Right atrium auricular region (tissue), 2 donors: ENCODE measurements at regions not wholly inside any gene's neighbourhood (a gene's known extent, or its start where the extent isn't known, plus 50 kb on each side); places are given as distances from the start of the nearest gene placed in this dataset.

Source experiments
- DNase-seq: peaks from one replicate; pipeline ENCODE4 v3.0.0-alpha.2; 2019; ENCODE audit warnings: low spot score
- H3K27ac ChIP-seq, 2 donors: fragments of 200-600 bp; sonication (generic); 1 replicate in 1 of 2; 2 replicates in 1 of 2; pipeline ENCODE4 v1.5.1; 2016 to 2019
- H3K27me3 ChIP-seq, 2 donors: fragments of 200-600 bp; sonication (generic); one replicate each; pipeline versions ENCODE4 v1.5.1 to v1.6.0; 2017 to 2019
- H3K36me3 ChIP-seq: fragments of 200-600 bp; sonication (generic); one replicate; pipeline ENCODE4 v1.5.1; 2016
- H3K4me1 ChIP-seq, 2 donors: fragments of 200-600 bp; sonication (generic); one replicate each; pipeline versions ENCODE4 v1.5.1 to v1.6.0; 2017 to 2019
- H3K4me3 ChIP-seq, 2 donors: fragments of 200-600 bp; sonication (generic); 1 replicate in 1 of 2; 2 replicates in 1 of 2; pipeline ENCODE4 v1.5.1; 2017 to 2019; ENCODE audit warnings: mild to moderate bottlenecking in 1 of 2, moderate library complexity in 1 of 2
- H3K9me3 ChIP-seq, 2 donors: fragments of 200-600 bp; sonication (generic); one replicate each; pipeline ENCODE4 v1.5.1; 2019
- TF ChIP-seq, protein P1 (sequence below), 2 donors: fragments of 200-600 bp; sonication (generic); IDR thresholded peaks; one replicate each; pipeline ENCODE4 v1.5.1; 2019; ENCODE audit warnings: antibody characterized with exemption in 2 of 2

GRCh38 chr9:100756217-100756616 lies 178.3 kb downstream of the CAVIN4 start:
- H3K36me3 ChIP-seq = no peaks in the 10 kb centered on the region
- H3K27me3 ChIP-seq = no peaks in the 10 kb centered on the region
- H3K4me1 ChIP-seq = no peaks in the 10 kb centered on the region
- TF ChIP-seq, protein P1, sequence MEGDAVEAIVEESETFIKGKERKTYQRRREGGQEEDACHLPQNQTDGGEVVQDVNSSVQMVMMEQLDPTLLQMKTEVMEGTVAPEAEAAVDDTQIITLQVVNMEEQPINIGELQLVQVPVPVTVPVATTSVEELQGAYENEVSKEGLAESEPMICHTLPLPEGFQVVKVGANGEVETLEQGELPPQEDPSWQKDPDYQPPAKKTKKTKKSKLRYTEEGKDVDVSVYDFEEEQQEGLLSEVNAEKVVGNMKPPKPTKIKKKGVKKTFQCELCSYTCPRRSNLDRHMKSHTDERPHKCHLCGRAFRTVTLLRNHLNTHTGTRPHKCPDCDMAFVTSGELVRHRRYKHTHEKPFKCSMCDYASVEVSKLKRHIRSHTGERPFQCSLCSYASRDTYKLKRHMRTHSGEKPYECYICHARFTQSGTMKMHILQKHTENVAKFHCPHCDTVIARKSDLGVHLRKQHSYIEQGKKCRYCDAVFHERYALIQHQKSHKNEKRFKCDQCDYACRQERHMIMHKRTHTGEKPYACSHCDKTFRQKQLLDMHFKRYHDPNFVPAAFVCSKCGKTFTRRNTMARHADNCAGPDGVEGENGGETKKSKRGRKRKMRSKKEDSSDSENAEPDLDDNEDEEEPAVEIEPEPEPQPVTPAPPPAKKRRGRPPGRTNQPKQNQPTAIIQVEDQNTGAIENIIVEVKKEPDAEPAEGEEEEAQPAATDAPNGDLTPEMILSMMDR (IDR thresholded peaks at IDR 0.05) = no peak
- H3K27ac ChIP-seq = no peak overlapping the region
- DNase-seq = no peak
- no peak overlapping the region for H3K4me3 ChIP-seq
- H3K9me3 ChIP-seq = no peaks in the 10 kb centered on the region

GRCh38 chr9:100759215-100759614 lies 181.3 kb downstream of the CAVIN4 start:
- Histone ChIP-seq H3K4me3 (no peak overlapping the region), H3K27me3 (no peaks in the 10 kb centered on the region), H3K27ac (no peak overlapping the region), H3K4me1 (no peaks in the 10 kb centered on the region), H3K9me3 (no peaks in the 10 kb centered on the region), H3K36me3 (no peaks in the 10 kb centered on the region)
- DNase-seq = no peak
- TF ChIP-seq, protein P1 (IDR thresholded peaks at IDR 0.05) = no peak

GRCh38 chr9:100761276-100761802 lies 183.5 kb downstream of the CAVIN4 start:
- DNase-seq = no peak
- H3K27me3 ChIP-seq = no peaks in the 10 kb centered on the region
- H3K4me1 ChIP-seq = no peaks in the 10 kb centered on the region
- H3K27ac ChIP-seq = no peak overlapping the region
- TF ChIP-seq, protein P1 (IDR thresholded peaks at IDR 0.05) = no peak
- no peaks in the 10 kb centered on the region for H3K36me3 ChIP-seq
- no peaks in the 10 kb centered on the region for H3K9me3 ChIP-seq
- no peak overlapping the region for H3K4me3 ChIP-seq

DNA sequence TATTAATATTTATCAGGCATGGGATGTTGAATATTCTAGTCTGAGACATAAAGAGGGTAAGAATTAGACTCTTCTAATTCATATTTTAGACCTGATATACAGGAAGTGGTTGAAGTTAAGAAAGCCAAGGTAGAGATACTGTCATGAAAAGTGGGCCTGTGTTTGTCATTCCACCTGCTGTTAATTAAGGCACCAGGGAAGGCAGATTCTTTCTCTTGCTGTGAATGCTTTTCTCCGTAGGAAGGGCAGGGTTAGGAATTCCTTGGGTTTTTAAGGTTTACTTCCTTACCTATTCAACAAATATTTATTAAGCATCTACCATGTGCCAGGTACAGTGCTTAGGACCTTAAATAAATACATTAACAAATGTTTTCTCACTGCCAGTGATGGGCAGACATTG lies 196.4 kb downstream of the CAVIN4 start:
- no peaks in the 10 kb centered on the region for H3K36me3 ChIP-seq
- H3K27ac ChIP-seq = no peak overlapping the region
- H3K9me3 ChIP-seq = no peaks in the 10 kb centered on the region
- no peak for DNase-seq
- TF ChIP-seq, protein P1 (IDR thresholded peaks at IDR 0.05) = no peak
- H3K4me1 ChIP-seq = no peaks in the 10 kb centered on the region
- no peak overlapping the region for H3K4me3 ChIP-seq
- H3K27me3 ChIP-seq = no peaks in the 10 kb centered on the region

DNA sequence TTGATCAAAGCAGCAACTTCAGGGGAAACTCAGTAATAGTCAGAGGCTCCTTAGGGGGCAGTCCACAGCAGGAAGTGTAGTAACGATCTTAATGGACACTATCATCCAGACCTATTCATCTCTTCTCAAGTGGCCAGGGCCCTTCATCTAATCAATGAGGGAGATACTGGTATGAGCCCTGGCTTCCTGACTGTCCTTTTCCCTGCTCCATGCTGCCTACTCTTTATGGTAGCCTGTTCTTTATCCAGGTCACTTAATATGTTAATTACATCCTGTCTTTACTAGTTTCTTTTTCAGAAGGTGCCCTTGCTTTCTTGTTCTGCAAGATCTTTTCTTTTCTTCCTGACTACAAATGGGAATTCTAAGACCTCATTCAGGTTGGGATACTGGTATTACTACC lies 197.1 kb downstream of the CAVIN4 start:
- Histone ChIP-seq H3K4me1 (no peaks in the 10 kb centered on the region), H3K9me3 (no peaks in the 10 kb centered on the region), H3K27me3 (no peaks in the 10 kb centered on the region), H3K4me3 (no peak overlapping the region), H3K36me3 (no peaks in the 10 kb centered on the region), H3K27ac (no peak overlapping the region)
- DNase-seq = no peak
- TF ChIP-seq, protein P1 (IDR thresholded peaks at IDR 0.05) = no peak

- Histone ChIP-seq H3K9me3 (no peaks in the 10 kb centered on the region), H3K36me3 (no peaks in the 10 kb centered on the region), H3K27ac (no peak overlapping the region), H3K27me3 (no peaks in the 10 kb centered on the region), H3K4me3 (no peak overlapping the region), H3K4me1 (no peaks in the 10 kb centered on the region)
- TF ChIP-seq, protein P1 (IDR thresholded peaks at IDR 0.05) = no peak
- DNase-seq = no peak
Observed at GRCh38 chr9:100775912-100776311, 198.0 kb downstream of the CAVIN4 start.
